Chondrocyte (in vitro differentiated cells): ENCODE measurements at regions not wholly inside any gene's neighbourhood (a gene's known extent, or its start where the extent isn't known, plus 50 kb on each side); places are given as distances from the start of the nearest gene placed in this dataset.

ENCODE experiments used
- DNase-seq: peaks from one replicate; pipeline ENCODE4 v3.0.0; 2021; ENCODE audit warnings: mixed read lengths, low spot score
- H3K27ac Mint-ChIP-seq: one replicate; pipeline ENCODE4 v1.8.0; 2021; ENCODE audit warnings: mild to moderate bottlenecking, moderate library complexity, mixed read lengths; ENCODE audit not compliant: unreplicated experiment
- H3K27me3 Mint-ChIP-seq: 2 replicates; pipeline ENCODE4 v1.8.0; 2021; ENCODE audit warnings: low read depth, mixed read lengths
- H3K36me3 Mint-ChIP-seq: 2 replicates; pipeline ENCODE4 v1.8.0; 2021; ENCODE audit warnings: low read depth, mixed read lengths
- H3K4me1 Mint-ChIP-seq: 2 replicates; pipeline ENCODE4 v1.8.0; 2021; ENCODE audit warnings: low read depth, mild to moderate bottlenecking, mixed read lengths
- H3K4me3 Mint-ChIP-seq: one replicate; pipeline ENCODE4 v1.8.0; 2021; ENCODE audit warnings: mild to moderate bottlenecking, moderate library complexity, mixed read lengths; ENCODE audit not compliant: unreplicated experiment
- H3K9me3 Mint-ChIP-seq: 2 replicates; pipeline ENCODE4 v1.8.0; 2021; ENCODE audit warnings: low read depth, mixed read lengths
- CTCF ChIP-seq: fragments of 200-600 bp; sonication (generic); IDR thresholded peaks from 2 replicates; pipeline ENCODE4 v1.5.0; 2021; ENCODE audit warnings: antibody characterized with exemption, mild to moderate bottlenecking, moderate library complexity

- peaks cover 4% of the 10 kb centered on the region for H3K27me3 Mint-ChIP-seq
- H3K27ac Mint-ChIP-seq = no peak overlapping the region
- TF ChIP-seq CTCF = no peak
- no peaks in the 10 kb centered on the region for H3K4me1 Mint-ChIP-seq
- no peaks in the 10 kb centered on the region for H3K36me3 Mint-ChIP-seq
- no peak for DNase-seq
- peaks cover 10% of the 10 kb centered on the region for H3K9me3 Mint-ChIP-seq
- H3K4me3 Mint-ChIP-seq = no peak overlapping the region
Observed at GRCh38 chr10:105844241-105844640, 1203.2 kb downstream of the SORCS3 start.

GRCh38 chr10:105843786-105844185, 1202.7 kb downstream of the SORCS3 start:
- Mint-ChIP-seq H3K4me1 (no peaks in the 10 kb centered on the region), H3K4me3 (no peak overlapping the region), H3K9me3 (peaks cover 10% of the 10 kb centered on the region), H3K27ac (no peak overlapping the region), H3K36me3 (no peaks in the 10 kb centered on the region), H3K27me3 (peaks cover 4% of the 10 kb centered on the region)
- no peak for DNase-seq
- no peak for TF ChIP-seq CTCF

- Mint-ChIP-seq H3K36me3 (no peaks in the 10 kb centered on the region), H3K4me1 (peaks cover 10% of the 10 kb centered on the region), H3K4me3 (no peak overlapping the region), H3K27me3 (peaks cover 4% of the 10 kb centered on the region), H3K9me3 (no peaks in the 10 kb centered on the region), H3K27ac (no peak overlapping the region)
- no peak for TF ChIP-seq CTCF
- DNase-seq = no peak
Observed at GRCh38 chr10:105840288-105840770, 1199.2 kb downstream of the SORCS3 start.

DNA sequence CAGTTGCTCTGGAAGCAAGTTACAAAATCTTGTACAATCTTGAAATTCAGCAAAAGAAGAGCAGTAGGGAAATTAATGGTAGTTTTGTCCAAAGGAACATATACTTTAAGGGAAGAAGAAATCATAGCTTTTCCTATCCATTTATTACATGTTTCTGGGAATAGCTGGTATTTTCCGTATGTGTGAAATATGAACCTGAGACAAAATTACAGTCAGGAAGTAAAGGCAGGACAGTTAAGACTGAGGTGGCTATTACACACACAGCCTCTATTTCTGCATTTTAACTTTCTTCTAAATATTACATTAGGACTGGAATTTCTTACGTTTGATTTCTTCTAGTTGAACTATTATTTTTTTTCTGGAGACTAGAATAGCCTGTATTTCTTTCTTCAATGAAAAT, 1197.3 kb downstream of the SORCS3 start:
- Mint-ChIP-seq H3K4me3 (no peak overlapping the region), H3K27me3 (peaks cover 4% of the 10 kb centered on the region), H3K9me3 (no peaks in the 10 kb centered on the region), H3K36me3 (no peaks in the 10 kb centered on the region), H3K27ac (no peak overlapping the region), H3K4me1 (peaks cover 10% of the 10 kb centered on the region)
- no peak for DNase-seq
- TF ChIP-seq CTCF = no peak

GRCh38 chr10:105837951-105838350, 1196.9 kb downstream of the SORCS3 start:
- Mint-ChIP-seq H3K27me3 (peaks cover 4% of the 10 kb centered on the region), H3K4me1 (peaks cover 10% of the 10 kb centered on the region), H3K4me3 (no peak overlapping the region), H3K36me3 (no peaks in the 10 kb centered on the region), H3K27ac (no peak overlapping the region), H3K9me3 (peaks cover under 1% of the 10 kb centered on the region)
- TF ChIP-seq CTCF = no peak
- no peak for DNase-seq
